UCSD-AML1 (cell line): ENCODE measurements at regions not wholly inside any gene's neighbourhood (a gene's known extent, or its start where the extent isn't known, plus 50 kb on each side); places are given as distances from the start of the nearest gene placed in this dataset.

Source experiments
- DNase-seq: peaks from one replicate; lab custom pipeline; 2025; ENCODE audit not compliant: unreplicated experiment; lab: John Stamatoyannopoulos, UW

GRCh38 chr3:177946497-177946896 is 589.7 kb upstream of the KCNMB2 start:
- no peak for DNase-seq

GRCh38 chr3:177946936-177947335 is 589.3 kb upstream of the KCNMB2 start:
- no peak for DNase-seq

DNA sequence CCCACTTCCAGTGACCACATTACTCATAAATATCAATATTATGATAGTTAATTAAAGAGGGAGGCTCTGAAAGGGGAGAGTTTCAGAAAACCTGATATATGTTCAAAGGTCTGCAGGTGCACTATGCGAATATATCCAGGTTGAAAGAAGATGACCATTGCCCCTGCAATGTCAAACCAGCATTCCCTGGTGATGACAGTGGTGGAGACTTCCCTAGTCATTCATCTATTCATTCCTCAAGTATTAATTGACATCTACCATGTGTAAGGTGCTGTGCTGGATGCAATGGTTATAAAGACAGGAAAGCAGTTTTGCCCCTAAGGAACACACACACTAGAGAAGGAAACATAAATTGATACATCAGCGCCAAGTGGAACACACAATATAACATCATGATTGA is 588.3 kb upstream of the KCNMB2 start:
- no peak for DNase-seq

GRCh38 chr3:177948716-177949425 is 587.4 kb upstream of the KCNMB2 start:
- DNase-seq: no peak

DNA sequence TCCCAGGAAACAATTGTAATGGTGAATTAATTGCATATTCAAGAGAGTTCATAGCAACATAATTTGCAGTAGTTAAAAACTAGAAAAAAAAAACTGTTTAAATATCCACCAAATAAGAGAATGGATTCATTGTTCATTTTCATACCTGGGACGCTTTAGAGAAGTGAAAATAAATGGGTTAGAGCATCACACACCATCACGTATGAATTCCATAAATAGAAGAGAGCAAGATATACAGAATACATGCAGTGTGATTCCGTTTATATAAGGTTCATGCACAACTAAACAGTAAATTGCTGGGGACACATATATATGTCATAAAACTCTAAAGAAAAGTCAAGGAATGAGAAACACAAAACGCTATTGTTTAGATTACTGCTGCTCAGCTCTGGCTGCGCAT is 577.0 kb upstream of the KCNMB2 start:
- no peak for DNase-seq

DNA sequence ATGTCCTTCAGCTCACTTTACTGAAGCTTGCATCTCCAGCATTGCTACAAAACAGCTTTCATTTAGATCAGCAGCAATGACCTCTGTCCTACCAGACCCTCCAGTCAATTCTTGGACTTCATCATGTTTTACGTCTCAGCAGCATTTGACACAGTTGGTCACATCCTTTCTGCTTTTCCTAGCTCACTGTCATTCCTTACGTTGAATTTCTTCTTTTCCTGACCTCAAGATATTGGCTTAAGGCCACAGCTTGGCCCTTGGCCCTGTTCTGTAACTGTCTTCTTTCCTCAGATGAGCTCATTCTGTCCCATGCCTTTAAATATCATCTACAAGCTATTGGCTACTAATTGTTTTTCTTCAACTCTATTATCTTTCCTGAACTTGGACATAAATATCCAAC is 576.2 kb upstream of the KCNMB2 start:
- DNase-seq: no peak

DNA sequence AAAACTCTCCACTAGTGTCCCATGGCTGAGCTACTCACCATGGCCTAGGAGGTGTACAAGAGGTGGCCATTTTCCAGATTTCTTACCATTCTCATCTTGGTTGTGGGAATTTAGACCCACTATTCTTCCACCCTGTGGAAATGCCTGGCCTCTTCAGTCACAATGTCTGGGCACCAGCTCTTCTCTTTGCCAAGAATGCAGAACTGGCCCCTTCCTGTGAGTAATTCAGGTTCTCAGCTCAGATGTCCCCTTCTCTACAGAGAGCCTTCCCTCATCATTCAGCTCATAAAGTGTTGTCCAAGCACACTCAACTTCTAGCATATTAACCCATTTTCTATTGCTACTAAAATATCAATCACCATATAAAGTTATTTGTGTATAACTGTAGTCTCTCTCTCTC is 575.5 kb upstream of the KCNMB2 start:
- DNase-seq: no peak

DNA sequence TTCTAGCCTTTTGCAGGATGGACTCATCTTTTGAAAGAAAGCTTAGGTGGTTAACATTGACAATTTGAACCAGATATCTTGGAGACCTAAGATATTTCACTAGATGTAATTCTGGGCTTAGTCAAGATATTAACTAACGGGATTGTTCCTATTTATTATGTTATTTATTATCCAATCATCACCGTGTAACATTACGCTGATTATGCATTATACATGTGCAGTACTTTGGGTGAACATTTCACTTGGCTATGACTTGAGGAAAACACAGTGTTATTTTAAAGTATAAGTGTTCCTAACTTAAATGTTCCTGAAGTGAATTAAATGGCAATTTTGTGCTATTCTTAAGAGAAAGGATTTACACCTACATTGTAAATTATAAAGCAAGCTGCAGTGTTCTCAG is 574.5 kb upstream of the KCNMB2 start:
- DNase-seq: no peak

DNA sequence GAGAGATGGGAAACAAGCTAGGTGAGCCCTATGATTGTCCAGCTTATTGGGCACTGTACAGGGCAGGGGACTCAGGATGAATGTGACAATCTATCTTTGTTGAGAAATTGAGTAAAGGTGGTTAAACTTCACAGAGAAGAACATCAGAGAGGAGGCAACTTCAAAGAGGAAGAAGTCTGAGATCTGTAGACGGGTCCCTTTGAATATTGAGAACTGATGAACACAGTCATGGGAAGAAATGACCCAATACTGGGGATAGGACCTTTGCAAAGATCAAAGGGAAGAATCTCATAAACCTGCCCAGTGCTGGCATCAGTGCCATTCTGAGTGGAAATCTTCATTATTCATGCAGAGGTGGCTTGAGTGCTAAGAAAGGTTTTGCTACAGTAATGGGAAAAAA is 569.7 kb upstream of the KCNMB2 start:
- no peak for DNase-seq

DNA sequence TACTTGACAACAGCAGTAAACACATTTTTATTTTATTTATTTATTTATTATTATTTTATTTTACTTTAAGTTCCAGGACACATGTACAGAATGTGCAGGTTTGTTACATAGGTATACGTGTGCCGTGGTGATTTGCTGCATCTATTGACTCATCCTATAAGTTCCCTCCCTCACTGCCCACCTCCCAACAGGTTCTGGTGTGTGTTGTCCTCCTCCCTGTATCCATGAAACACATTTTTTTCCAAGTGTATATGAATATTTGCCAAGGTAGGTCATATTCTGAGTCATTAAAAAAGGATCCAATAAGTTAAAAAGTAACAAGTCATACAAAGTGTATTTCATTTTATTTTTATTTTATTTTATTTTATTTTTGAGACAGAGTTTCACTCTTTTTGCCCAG is 567.3 kb upstream of the KCNMB2 start:
- DNase-seq: no peak

- DNase-seq: no peak
These were observed 562.9 kb upstream of the KCNMB2 start for GRCh38 chr3:177973241-177973840.

GRCh38 chr3:177976241-177976640 is 560.0 kb upstream of the KCNMB2 start:
- no peak for DNase-seq

GRCh38 chr3:177976866-177977265 is 559.4 kb upstream of the KCNMB2 start:
- no peak for DNase-seq

- no peak for DNase-seq
These were observed 558.7 kb upstream of the KCNMB2 start for GRCh38 chr3:177977381-177978158.

GRCh38 chr3:177978946-177979345 is 557.3 kb upstream of the KCNMB2 start:
- DNase-seq: no peak

DNA sequence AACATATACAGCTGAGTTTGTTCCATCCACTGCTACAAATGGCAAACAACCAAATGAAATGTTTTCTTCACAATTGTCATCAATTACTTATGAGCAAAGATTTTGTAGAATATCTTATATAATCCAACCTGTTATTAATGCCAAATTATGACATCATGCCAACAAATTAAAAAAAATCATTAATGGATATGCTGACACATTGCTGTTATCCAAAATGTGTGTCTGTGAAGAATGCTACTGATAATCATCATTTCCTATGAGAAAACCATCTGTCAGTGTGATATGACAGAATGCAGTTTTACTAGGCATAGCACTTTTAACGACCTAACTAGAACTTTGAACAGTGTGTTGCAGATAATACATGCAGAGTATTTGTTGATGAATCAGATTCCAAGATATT is 556.5 kb upstream of the KCNMB2 start:
- DNase-seq: no peak

DNA sequence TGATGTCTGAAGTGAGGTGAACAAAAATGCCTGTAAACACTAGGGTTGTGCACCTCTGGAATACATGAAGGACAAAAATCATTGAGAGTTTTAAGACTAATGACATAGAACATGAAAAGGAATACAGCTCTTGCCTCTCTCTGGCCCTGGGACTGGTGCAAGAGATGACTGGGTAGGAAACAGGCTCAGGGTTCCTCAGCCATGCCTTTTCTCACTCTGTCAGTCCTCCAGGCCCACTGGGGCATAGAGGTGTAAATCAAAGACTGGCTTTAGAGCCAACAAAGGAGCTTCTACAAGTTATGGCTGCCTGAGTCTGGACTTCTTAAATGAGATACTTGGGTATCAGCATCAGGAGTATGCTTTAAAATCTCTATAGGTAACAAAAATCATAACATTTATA is 554.7 kb upstream of the KCNMB2 start:
- DNase-seq: no peak

DNA sequence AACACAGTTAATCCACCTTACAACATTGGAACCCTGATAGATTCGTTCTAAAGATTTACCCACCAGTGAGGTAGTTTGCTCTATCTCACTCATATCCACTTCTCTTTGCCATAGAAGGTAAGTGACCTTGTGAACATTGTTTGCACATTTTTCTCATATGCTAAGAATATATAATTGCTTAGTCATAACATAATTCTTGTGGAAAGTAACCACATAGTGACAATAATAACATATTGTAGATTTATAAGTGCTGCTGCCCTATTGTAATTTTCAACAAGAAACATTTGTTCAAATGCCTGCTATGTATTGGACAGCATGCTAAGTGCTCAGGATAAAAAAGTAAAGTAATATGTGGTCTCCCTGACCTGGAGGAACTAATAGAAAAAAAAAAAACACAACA is 554.2 kb upstream of the KCNMB2 start:
- no peak for DNase-seq

DNA sequence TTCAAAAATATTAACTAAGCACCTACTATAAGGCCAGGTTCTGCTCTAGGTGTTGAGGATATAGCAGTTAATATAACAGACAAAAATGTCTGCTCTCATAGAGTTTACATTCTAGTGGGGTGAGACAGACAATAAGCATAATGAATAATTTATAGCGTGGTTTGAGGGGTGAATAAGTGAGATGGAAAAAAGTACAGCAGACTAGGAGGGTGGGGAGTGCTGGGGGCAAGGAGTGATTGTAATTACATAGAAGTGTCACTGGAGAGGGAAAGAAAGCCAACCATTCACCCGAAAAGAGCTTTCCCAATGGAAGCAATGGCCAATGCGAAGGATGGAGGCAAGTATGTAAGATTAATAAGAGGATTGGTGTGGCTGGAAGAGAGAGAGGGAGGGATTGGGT is 552.9 kb upstream of the KCNMB2 start:
- no peak for DNase-seq

GRCh38 chr3:177992993-177993970 is 543.0 kb upstream of the KCNMB2 start:
- no peak for DNase-seq

DNA sequence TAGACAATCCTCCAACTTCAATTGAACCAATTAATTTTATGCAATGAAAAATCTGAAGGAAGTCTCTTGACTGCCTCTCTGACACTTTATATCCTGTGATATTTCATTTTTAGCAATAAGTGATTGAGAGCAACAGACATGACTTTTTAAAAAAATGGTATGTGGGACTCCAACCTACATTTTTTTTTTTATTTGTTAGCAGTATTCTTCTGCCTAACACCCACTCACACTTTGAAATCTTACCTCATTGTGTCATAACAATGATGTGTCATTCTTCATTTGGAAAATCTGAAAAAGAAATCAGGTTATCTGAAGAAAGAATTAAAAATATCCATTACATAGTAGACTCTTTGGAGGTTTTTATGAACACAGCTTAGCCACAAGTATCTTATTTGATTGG is 541.3 kb upstream of the KCNMB2 start:
- DNase-seq: no peak
